Medulla oblongata (tissue), 1 donor: ENCODE measurements at regions not wholly inside any gene's neighbourhood (a gene's known extent, or its start where the extent isn't known, plus 50 kb on each side); places are given as distances from the start of the nearest gene placed in this dataset.
"Not testable (repeated sequence)": the region's sequence is repeated elsewhere in the genome, so short reads cannot be mapped to it uniquely, and the experiment has no call there.

ENCODE experiments used
- DNase-seq: peaks from one replicate; pipeline ENCODE4 v3.0.0-alpha.2; 2015; ENCODE audit errors: extremely low spot score

DNA sequence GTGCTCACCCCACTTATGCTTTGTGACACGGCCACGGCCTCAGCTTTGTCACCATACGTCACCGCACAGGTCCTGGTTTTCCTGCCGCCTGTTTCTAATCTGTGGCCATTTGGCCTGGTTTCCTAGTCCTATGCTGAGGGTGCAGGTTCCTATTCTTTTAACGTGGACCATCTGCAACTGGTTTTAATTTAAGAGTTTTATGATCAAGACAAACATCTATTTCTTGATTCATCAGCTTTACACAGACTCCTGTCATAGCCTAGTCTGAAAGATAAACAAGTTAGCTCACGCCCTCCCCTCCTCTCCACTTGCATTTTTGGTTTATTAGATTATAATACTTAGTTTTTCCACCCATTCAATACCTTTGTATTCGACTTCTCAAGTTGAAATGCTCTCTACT, 97.5 kb upstream of the RPS6KA2 start:
- no peak for DNase-seq

DNA sequence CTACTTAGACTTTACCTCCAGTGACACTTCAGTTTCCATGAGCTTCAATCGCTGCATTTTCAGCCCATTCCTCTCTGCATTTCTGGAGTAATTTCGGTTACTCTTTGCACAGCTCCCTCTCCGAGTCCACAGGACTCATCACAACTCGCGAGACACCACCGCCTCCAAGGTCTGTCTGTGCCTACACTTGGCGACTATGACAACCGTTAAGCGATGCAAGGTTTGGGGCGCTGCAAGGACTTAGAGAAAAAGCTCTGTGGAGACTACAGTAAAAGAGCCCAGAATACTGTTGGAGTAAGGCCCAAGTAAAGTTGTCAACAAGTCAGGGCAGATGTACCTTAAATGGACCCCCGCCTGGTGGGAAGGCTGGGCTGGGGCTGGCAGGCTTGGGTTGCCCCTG, 95.7 kb upstream of the RPS6KA2 start:
- no peak for DNase-seq

DNA sequence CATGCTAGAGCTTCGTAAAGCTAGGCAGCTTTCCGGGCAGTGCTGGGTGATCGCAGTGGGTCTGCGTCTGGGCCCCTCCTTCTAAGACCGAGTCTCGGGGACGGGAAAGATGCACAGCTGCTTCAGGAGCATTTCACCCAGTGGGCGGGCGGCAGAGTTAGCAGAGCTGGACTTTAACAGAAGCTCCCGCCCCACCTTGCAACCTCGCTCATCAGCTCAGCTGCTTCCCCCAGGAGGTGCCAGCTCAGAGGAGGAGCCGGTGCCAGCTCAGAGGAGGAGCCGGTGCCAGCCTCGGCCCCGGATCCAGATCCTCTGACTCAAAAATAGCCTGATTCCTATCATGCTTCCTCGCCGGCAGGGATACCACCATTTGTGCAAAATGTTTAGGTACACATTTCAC, 94.5 kb upstream of the RPS6KA2 start:
- no peak for DNase-seq

DNA sequence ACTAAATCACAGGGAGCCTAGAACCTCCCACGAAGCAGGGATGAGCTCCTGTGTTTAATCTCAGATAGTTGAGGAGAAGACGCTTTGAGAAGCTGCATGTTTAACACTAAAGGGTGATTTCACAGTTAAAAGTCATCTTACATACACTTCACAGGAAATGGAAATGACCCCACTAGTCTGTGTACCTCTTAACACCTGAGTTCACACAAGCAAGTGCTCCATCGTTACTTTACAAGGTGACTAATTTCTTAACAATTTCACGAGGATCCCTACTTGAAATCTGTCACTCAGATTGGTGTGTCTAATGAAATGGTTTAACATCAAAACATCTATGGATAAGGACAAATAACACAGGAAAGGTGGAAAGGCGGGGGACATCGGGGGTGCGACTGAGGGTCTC, 93.8 kb upstream of the RPS6KA2 start:
- no peak for DNase-seq

DNA sequence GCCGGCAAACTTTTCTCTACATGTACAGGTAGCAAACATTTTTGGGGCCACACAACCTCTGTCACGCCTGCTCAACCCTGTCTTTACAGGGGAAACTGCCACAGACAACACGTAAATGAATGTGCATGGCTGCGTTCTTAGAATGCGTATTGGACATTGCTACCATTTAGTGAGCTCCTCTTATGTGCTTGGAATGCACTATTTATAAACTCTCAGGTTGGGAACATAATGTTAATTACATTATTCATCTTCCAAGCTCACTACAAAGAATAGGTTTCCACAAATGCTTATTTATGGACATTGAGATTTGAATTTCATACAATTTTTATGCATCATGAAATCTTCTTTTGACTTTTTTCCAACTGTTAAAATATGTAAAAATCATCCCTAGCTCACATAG, 92.0 kb upstream of the RPS6KA2 start:
- DNase-seq, result no peak

DNA sequence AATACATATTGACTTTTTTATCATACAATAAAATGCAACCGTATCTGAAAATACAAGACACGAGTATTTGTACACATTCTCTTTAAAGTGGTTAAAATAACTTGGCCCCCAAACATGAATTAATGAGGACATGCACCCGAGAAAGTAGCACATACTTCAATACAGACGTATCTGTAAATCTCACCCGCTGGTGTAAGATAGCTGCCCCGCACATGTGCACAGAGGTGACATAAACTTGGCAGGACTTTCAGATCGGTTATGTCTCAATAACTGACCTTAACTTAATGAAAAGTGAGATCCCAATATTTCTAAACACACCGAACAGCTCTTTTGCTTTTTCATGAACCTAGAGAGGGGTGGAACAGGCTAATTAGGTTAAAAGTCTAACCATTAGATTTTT, 91.5 kb upstream of the RPS6KA2 start:
- DNase-seq, result no peak

DNA sequence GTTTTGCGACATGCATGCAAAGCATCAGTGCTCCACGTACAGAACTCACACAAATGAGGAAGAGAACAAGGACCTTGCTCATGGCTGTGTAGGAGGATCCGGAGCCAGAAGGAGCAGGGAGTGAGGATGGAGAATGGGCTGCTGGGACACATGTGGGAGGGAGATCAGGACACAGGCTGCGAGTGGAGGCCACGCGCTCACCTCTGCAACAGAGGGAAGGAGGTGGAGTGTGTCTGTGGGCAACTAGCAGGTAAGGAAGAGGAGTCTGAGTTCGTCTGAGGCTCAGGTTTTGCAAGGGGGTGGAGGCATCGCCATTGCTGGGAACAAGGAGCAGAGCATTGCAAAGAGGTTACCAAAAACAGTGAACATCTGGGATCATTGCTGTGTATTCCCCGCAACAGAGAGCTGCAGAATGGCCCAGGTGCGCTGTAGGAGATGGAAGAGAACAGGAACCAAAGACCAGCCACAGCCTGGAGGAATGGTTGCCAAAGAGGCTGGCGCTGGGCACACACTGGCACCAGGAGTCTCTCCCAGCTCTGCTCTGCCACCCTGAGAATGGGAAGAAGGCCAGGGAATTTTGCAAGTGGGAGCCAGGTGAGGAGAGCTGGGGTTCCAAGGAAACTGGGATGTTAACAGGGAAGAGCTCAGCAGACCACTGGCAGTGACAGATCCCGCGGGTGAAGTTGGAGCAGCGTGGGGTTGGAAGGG, 90.0 kb upstream of the RPS6KA2 start:
- DNase-seq, result no peak

DNA sequence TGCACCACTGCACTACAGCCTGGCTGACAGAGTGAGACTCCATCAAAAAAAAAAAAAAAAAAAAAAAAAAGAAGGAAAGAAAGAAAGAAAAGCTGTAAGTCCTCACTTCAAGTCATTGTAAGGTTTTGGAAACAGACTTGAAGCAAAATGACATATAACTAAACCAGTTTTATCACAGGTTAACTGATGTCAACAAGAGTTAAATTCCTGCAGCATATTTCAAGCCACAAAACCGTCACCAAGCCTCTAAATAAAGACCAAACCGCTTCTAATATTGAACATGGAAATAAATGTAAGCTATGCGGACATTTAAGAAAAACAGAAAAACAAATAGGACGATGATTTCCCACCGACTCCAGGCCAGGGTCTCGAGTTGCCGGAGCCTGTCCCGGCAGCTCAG, 88.9 kb upstream of the RPS6KA2 start:
- DNase-seq, result no peak

DNA sequence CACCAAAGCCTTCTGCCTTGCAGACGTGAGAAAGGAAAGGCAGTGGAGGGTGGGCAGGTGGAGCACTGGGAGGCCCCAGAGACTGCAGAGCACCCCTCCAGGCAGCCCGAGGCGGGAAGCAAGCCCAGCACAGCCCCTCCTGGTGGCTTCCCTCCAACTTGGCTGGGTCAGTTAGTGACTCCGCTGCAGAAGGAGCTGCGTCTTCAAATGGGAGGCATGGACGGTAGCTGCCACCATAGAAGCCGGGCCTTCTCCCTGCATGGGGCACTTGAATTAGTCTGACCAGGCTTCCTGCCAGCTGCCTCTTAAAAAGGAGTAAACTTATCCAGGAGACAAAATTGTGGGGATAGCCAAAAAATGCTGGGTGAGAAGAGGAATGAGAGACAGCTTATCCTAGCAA, 88.0 kb upstream of the RPS6KA2 start:
- peak; percentile 62 for DNase-seq

DNA sequence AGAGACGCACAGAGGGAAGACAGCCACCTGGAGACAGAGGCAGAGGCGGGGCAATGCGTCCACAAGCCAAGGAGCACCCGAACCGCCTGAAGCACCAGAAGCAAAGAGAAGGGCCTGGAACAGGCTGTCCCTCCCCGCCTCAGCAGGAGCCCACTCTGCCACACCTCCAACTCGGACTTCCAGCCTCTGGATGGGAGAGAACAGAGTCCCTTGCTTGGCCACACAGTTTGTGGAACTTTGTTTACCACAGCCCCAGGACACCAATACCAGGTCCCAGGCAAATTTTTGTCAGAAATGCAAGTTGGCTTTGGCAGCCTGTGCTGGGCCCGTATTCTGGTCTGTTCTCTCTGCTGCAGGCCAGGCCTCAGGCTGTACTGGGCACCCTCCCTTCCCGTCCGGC, 87.5 kb upstream of the RPS6KA2 start:
- DNase-seq, result peak; percentile 33

DNA sequence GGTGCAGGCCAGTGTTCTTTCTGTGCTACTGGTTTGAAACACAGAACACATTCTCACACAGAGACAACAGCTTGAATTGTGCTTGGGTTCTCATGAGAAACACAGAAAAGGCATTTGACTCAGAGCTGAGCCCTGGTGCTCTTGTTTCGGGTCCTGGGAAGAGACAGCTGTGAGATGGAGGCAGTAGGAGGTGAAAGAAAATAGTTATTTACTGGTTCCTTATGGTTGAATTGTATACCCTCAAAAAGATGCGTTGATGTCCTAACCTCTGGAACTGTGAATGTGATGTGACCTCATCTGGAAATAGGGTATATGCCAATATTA, 87.1 kb upstream of the RPS6KA2 start:
- DNase-seq, result peak; percentile 47

DNA sequence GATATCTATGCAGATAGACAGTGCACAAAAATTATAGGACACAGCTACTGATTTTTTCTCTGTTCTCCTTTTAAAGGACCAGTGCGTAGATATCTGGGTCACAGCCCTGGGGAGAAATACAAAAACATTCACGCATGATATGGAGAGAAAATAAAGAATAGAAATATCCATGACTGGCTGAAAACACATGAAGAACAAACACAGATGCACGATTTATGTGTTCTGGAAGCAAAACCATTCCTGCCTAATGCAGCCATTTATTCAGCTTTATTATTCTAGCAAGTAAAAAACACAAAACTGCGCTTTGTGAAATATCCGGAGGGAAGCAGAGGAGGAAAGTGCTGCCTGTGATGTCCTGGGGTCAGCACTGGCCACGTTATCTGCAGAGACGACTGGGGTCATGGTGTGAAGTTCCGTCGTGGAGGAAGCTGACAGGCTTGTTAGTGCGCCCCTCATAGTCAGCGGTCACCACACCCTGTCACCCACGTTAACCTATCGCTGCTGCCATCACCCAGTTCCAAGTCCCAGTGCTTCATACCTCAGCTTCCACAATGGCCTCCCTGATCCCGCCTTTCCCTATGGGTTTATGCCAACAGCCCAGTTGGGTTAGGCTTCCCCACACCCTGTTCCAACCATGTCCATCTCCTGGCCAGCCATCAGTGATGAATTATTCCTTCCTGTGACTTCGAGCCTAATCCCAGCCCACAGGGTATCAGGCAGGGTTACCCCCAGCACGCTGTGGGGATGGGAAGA, 86.6 kb upstream of the RPS6KA2 start:
- DNase-seq, result no peak

DNA sequence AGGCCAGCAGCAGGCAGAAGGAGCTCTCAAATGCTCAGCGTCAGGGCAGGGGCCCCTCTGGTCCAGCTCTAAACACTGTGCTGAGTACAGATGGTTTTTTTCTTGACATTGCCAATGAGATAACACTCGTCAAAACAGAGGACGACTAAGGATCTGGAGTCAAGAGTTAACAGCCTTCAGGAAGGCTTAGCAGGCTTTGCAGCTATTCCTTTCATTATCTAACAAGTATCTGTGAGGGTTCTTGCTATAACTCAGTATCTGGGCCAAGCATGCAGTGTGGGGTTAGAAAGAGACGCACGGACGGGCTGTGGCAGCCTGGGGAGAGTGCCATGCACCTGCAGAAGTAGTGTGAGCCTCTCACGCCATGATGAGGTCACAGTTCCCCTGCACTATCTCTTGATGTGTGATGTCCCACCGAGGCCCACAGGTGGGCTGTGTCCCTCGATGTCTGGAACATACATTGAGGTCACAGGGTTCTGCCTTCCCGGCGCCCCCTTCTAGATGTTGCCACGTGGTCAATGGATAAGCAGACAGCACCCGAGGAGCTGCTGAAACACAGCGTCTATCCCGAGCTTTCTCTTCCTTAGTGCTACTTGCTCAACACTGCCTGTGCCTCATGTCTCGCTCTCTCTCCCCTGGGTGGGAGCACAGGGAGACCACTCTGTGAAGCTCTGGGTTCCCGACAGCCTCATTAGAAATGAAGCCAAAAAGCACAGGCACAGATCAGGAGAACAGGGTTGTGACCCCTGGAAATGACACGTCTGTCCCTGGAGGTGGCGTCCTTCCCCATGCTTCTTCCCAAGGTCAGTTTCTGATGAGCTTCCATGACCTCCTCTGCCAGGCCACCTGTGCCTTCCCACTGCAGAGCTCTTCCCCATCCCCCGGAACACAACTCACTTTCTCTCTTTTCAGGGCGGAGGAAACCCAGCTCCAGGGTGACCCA, 85.5 kb upstream of the RPS6KA2 start:
- DNase-seq, result no peak

DNA sequence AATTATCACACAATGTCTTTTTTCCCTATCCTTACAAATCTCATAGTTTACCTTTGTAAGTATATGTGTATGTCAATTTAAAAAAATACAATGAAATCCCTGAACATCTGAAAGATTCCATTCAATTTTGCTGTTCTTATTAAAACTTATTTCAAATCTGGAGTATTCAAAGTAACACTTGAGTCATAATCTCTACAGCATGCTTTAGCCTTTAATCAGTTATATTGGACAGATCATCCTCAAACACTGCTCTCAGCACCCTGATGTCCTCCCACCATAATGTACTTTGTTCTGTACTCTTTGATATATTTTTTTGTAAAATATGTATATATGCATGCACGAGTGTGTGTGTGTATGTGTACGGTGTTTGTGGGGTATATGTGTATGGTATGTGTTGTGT, 83.0 kb upstream of the RPS6KA2 start:
- no peak for DNase-seq

DNA sequence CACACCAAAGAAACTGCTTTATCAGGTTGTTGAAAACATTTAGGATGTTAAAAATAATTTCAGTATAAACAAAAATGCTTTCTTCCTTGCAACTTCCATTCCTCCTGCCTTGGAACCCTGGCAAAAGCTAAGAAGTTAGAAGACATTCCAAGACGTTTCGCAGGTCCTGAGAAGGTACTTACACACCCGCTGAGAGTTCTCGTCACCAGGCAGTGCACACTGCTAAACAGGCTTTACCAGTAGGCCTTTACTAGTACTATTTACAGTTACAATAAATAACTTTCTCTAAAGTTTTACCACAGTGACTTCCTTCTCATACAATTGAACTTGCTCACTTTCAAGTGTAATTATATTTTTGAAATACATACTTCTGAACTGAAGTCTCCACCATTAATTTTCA, 81.4 kb upstream of the RPS6KA2 start:
- no peak for DNase-seq

DNA sequence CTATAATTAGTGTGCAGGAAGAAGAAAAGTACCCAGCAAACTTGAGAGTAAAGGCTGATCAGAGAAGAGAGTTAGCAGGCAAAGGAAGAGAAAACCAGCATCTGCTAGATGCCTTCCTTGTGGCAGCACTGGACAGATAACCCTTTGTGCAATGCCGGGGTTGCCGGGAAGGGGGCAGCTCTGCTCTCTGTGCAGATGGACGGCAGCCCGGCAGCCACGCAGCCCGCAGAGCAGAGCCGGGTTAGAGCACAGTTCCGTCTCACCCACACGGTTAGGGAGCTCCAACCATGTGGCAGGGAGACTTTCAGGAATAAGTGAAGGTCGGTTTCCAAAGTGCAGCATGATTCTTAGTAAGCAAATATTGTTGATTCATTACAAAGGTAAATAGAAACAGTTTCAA, 80.0 kb upstream of the RPS6KA2 start:
- DNase-seq, result peak; percentile 75

DNA sequence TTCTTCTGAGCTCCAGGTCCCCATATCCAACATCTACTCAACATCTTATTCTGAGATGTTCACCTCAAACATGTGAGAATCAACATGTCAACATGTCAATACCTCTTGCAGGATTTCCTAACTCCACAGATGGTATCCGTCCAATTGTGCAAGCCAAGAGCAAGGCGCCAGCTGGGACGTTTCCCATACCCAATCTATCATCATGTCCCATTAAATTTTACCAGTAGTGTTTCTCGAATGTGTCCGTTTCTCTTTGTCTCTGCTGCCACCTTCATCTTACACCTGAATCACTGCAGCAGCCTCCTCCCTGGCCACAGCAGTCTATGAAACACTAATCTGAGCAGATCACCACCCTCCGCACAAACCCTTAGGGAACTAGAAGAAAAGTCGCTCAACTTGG, 78.0 kb upstream of the RPS6KA2 start:
- no peak for DNase-seq

DNA sequence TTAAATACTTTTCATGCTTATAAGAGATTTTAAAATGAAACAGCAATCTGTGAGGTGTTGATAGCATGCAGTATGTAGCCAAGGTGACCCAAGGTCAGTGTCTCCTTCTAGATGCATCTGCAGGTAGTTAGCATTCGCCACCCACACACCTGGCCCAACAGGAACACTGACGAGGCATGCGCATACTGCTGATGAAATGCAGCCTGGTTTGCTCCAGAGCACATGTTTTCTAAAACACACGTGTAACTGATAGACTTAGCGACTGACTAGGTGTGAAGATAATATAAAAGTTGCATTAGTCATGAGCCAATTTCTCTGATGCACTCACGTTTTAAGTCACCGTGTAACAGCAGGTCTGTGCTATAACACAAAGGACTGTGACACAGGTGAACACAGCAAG, 77.1 kb upstream of the RPS6KA2 start:
- no peak for DNase-seq

DNA sequence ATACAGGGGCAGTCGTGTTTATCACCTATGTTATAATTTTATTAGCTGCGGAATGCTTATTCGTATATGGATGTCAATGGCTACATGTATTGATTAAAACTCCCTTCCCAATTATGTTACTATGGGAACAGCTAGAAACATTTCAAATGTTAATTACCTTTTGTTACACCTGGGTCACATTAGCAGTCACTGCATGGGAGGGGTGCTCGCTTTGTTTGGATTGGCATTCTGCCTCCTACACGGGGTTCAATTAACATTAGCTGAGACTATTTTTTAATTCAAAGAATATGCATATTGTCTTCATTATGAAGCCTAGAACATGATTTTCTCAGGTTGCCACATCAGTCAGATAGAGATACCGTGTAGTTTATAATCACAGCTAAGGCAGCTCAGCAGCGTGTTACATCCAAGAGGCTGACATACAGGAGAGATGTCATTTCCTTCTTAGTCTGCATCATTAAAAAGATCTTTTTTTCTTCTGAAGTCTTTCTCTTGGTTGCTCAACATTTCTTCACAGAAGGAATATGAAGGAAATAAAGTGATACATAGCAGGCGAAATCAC, 76.2 kb upstream of the RPS6KA2 start:
- DNase-seq, result no peak

DNA sequence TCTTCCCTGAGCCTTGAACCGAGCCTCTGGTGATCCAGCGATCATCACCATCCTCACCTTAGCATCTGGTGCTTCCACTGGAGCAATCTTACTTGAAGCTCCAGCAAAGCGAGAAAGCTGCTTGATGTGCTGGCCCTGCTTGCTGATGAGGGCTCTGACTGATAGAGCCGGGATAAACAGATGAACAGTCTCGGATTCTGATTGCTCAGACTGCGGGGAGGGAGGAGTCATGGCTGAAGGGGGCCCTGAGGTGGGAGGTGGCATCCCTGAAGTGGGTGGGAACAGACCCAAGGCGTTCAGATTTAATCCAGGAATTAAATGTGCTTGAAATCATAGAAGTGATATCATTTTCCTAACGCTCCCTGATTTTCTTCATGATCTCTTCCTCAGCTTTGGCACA, 74.4 kb upstream of the RPS6KA2 start:
- not testable (repeated sequence) for DNase-seq

DNA sequence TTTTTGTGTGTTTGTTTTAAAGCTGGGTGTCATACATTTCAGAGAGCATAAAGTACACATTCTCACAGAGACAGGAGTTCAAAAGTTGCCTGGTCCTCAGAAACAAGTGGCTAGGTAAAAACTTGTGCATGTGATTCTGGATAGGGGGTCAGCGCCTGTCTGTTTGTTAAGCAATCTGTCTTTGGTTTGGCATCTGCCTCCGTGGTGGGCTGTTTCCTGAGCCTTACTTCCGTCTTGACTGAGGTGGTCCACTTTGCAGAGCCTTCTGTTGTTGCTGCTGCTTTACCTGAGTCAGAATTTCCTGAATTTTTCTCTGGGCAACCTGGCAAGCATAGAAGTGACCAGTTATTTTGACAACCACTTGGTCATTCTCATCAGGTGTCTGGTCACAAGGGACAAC, 73.8 kb upstream of the RPS6KA2 start:
- DNase-seq, result not testable (repeated sequence)

DNA sequence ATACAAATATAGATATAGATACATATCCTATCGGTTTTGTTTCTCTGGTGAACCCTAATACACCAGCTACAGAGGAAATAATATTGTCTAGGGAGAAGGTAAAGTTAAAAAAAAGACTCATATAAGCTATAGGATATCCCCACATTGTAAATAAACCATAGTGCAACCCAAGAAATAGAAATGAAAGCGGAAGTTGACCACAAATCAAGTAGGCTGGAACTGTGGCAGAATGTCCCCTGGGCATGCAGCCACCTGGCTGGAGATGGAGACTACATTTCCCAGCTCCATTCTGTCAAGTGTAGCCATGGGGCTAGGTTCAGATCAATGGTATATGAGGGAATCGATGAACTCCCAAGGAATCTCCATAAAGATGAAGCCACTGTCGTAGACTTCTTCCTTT, 70.1 kb upstream of the RPS6KA2 start:
- no peak for DNase-seq
